CD14-positive monocyte (primary cell): ENCODE measurements at regions not wholly inside any gene's neighbourhood (a gene's known extent, or its start where the extent isn't known, plus 50 kb on each side); places are given as distances from the start of the nearest gene placed in this dataset.

Experiments used
- DNase-seq, 3 donors: peaks; one replicate each; pipeline ENCODE4 v3.0.0-alpha.2; 2011 to 2022
- H2AFZ ChIP-seq: 2 replicates; pipeline ENCODE4 v1.6.0; 2012; ENCODE audit warnings: mild to moderate bottlenecking, low read depth, low read length, inconsistent platforms; ENCODE audit not compliant: insufficient read depth, poor library complexity, severe bottlenecking
- H3K27ac ChIP-seq, 2 donors: 1 replicate in 1 of 2; 2 replicates in 1 of 2; pipeline ENCODE4 v1.5.1; 2012 to 2013; ENCODE audit warnings: low read length in 2 of 2, control low read depth in 1 of 2, inconsistent platforms in 1 of 2, low read depth in 1 of 2, mild to moderate bottlenecking in 1 of 2
- H3K27me3 ChIP-seq, 2 donors: one replicate each; pipeline versions ENCODE4 v1.6.0 to v1.6.1; 2011 to 2013; ENCODE audit warnings: low read length in 2 of 2; ENCODE audit not compliant: control insufficient read depth in 2 of 2, insufficient read depth in 2 of 2
- H3K36me3 ChIP-seq, 2 donors: replicated peaks in 1 of 2; 1 replicate in 1 of 2; 2 replicates in 1 of 2; pipeline versions ENCODE4 v1.5.1 to v1.6.1; 2012 to 2013; ENCODE audit warnings: low read length in 2 of 2, control low read depth in 1 of 2, inconsistent platforms in 1 of 2, mild to moderate bottlenecking in 1 of 2; ENCODE audit not compliant: insufficient read depth in 2 of 2, control insufficient read depth in 1 of 2
- H3K4me1 ChIP-seq, 2 donors: 1 replicate in 1 of 2; 2 replicates in 1 of 2; pipeline versions ENCODE4 v1.5.1 to v1.6.1; 2012 to 2013; ENCODE audit warnings: low read length in 2 of 2, control low read depth in 1 of 2, inconsistent platforms in 1 of 2, mild to moderate bottlenecking in 1 of 2, moderate library complexity in 1 of 2; ENCODE audit not compliant: insufficient read depth in 2 of 2, control insufficient read depth in 1 of 2
- H3K4me2 ChIP-seq: replicated peaks from 2 replicates; pipeline ENCODE3; 2012; ENCODE audit warnings: low read length, moderate library complexity, mild to moderate bottlenecking; ENCODE audit not compliant: poor library complexity, severe bottlenecking; ENCODE audit errors: extremely low read depth
- H3K4me3 ChIP-seq, 3 experiments: fragments of 200-600 bp in 1 of 3; sonication (generic) in 1 of 3; replicated peaks in 1 of 3; 1 replicate in 2 of 3; 2 replicates in 1 of 3; pipeline ENCODE4 v1.5.1; 2011 to 2013; ENCODE audit warnings: low read length in 3 of 3, mild to moderate bottlenecking in 3 of 3, control low read depth in 2 of 3, low read depth in 2 of 3, inconsistent platforms in 1 of 3, moderate library complexity in 1 of 3
- H3K79me2 ChIP-seq: 2 replicates; pipeline ENCODE4 v1.6.0; 2012; ENCODE audit warnings: mild to moderate bottlenecking, control low read depth, inconsistent platforms, low read length, moderate library complexity; ENCODE audit not compliant: insufficient read depth
- H3K9ac ChIP-seq: 2 replicates; pipeline ENCODE4 v1.6.0; 2017; ENCODE audit warnings: low read length, mild to moderate bottlenecking; ENCODE audit not compliant: insufficient read depth, poor library complexity, severe bottlenecking
- H3K9me3 ChIP-seq, 2 donors: replicated peaks in 1 of 2; 1 replicate in 1 of 2; 2 replicates in 1 of 2; pipeline versions ENCODE4 v1.5.1 to v1.6.1; 2012 to 2013; ENCODE audit warnings: low read length in 2 of 2, control low read depth in 1 of 2; ENCODE audit not compliant: control insufficient read depth in 1 of 2, insufficient read depth in 1 of 2
- H4K20me1 ChIP-seq: 2 replicates; pipeline ENCODE4 v1.6.0; 2012; ENCODE audit warnings: mild to moderate bottlenecking, low read length, control low read depth, moderate library complexity; ENCODE audit not compliant: insufficient read depth
- H3K27ac Mint-ChIP-seq, 7 donors: one replicate each; pipeline ENCODE4 v1.8.0; 2020; ENCODE audit warnings: mild to moderate bottlenecking in 7 of 7, mixed read lengths in 7 of 7, moderate library complexity in 6 of 7, inconsistent platforms in 2 of 7
- H3K27me3 Mint-ChIP-seq, 3 donors: one replicate each; pipeline ENCODE4 v1.8.0; 2021 to 2022; ENCODE audit warnings: low read depth in 3 of 3, mild to moderate bottlenecking in 3 of 3, mixed read lengths in 3 of 3, moderate library complexity in 3 of 3, inconsistent platforms in 1 of 3
- H3K36me3 Mint-ChIP-seq, 2 donors: one replicate each; pipeline ENCODE4 v1.8.0; 2020; ENCODE audit warnings: mixed read lengths in 2 of 2, inconsistent platforms in 1 of 2, mild to moderate bottlenecking in 1 of 2
- H3K4me1 Mint-ChIP-seq: one replicate; pipeline ENCODE4 v1.8.0; 2020; ENCODE audit warnings: mild to moderate bottlenecking, mixed read lengths
- H3K4me3 Mint-ChIP-seq, 2 donors: one replicate each; pipeline ENCODE4 v1.8.0; 2020; ENCODE audit warnings: mild to moderate bottlenecking in 2 of 2, mixed read lengths in 2 of 2, moderate library complexity in 1 of 2
- H3K9me3 Mint-ChIP-seq, 7 donors: one replicate each; pipeline ENCODE4 v1.8.0; 2020 to 2022; ENCODE audit warnings: mixed read lengths in 7 of 7, mild to moderate bottlenecking in 6 of 7, moderate library complexity in 6 of 7, inconsistent platforms in 2 of 7
- CTCF ChIP-seq: fragments of 200-600 bp; IDR thresholded peaks from one replicate; pipeline ENCODE4 v1.8.0; 2022; ENCODE audit warnings: antibody characterized with exemption, mild to moderate bottlenecking
- WGBS: methylation state at CpG from one replicate; pipeline ENCODE4 v1.1.5; 2013; ENCODE audit warnings: missing lambda C conversion rate; ENCODE audit not compliant: insufficient coverage; 5-methylcytosine and 5-hydroxymethylcytosine counted together
- intact Hi-C, 2 donors: fragments of 100-400 bp; cut with micrococcal nuclease; formaldehyde crosslinking; loops; one replicate each; pipeline versions ENCODE4 v1.15.0 to v1.15.1; 2023

DNA sequence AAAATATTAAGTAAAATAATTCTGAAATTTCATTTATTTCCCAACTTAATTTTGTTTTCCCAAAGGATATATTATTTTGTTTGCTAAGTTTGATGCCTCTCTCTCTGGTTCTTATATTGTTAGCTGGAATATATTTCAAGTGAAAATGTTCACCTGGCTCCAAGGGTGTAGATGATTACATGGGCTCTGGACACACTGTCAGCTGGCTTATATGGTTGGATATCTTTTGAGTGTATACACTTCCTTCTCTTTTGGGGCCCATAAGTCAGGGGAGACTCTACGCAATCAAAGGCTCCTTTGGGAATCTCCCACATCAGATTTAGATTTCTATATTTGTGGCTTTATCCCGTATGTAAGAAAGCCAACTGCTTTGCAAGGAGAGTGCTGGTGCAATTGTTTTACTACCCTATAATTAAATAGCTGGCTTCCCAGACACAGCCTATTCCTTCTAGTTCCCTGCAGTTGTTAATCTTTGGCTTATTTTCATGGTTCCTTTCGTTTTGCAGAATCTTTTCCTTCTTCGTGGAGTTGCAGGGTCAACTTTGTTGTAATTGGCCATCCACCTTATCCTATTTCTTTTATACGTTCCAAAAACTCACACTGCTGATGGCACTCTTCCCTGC, 225.7 kb downstream of the DPH6 start:
- intact Hi-C loops = no loop called here
- Histone ChIP-seq H3K27ac (no peak overlapping the region), H3K27me3 (no peaks in the 10 kb centered on the region), H4K20me1 (no peaks in the 10 kb centered on the region), H3K36me3 (no peaks in the 10 kb centered on the region), H3K9me3 (no peaks in the 10 kb centered on the region), H3K4me3 (no peak overlapping the region), H3K9ac (no peak overlapping the region), H3K4me1 (no peaks in the 10 kb centered on the region), H2AFZ (no peak overlapping the region), H3K79me2 (no peaks in the 10 kb centered on the region), H3K4me2 (no peak overlapping the region)
- Mint-ChIP-seq H3K27ac (no peak overlapping the region), H3K4me1 (no peaks in the 10 kb centered on the region), H3K9me3 (peaks cover 0 to 8% (median 2%) of the 10 kb centered on the region in 7 donors), H3K4me3 (no peak overlapping the region), H3K27me3 (no peaks in the 10 kb centered on the region), H3K36me3 (no peaks in the 10 kb centered on the region)
- no peak for DNase-seq
- WGBS = 83% methylated on average over 2 of the region's 5 CpGs
- no peak for TF ChIP-seq CTCF

- H3K27ac Mint-ChIP-seq = no peak overlapping the region
- H3K36me3 Mint-ChIP-seq = no peaks in the 10 kb centered on the region
- no peaks in the 10 kb centered on the region for H3K27me3 ChIP-seq
- H2AFZ ChIP-seq = no peak overlapping the region
- no peaks in the 10 kb centered on the region for H3K4me1 ChIP-seq
- no peaks in the 10 kb centered on the region for H3K36me3 ChIP-seq
- H3K9ac ChIP-seq = no peak overlapping the region
- 100% methylated on average over 3 of the region's 8 CpGs for WGBS
- no peak overlapping the region for H3K4me3 Mint-ChIP-seq
- no peaks in the 10 kb centered on the region for H3K4me1 Mint-ChIP-seq
- H3K27ac ChIP-seq = no peak overlapping the region
- peaks cover 0 to 8% (median 2%) of the 10 kb centered on the region in 7 donors for H3K9me3 Mint-ChIP-seq
- no peak for DNase-seq
- no peaks in the 10 kb centered on the region for H4K20me1 ChIP-seq
- TF ChIP-seq CTCF = no peak
- H3K4me3 ChIP-seq = no peak overlapping the region
- intact Hi-C loops = no loop called here
- no peaks in the 10 kb centered on the region for H3K9me3 ChIP-seq
- H3K4me2 ChIP-seq = no peak overlapping the region
- H3K27me3 Mint-ChIP-seq = no peaks in the 10 kb centered on the region
- H3K79me2 ChIP-seq = no peaks in the 10 kb centered on the region
Observed at GRCh38 chr15:35319354-35319753, 226.6 kb downstream of the DPH6 start.
